ENCODE measurements at regions not wholly inside any gene's neighbourhood (a gene's known extent, or its start where the extent isn't known, plus 50 kb on each side); places are given as distances from the start of the nearest gene placed in this dataset.

DNA sequence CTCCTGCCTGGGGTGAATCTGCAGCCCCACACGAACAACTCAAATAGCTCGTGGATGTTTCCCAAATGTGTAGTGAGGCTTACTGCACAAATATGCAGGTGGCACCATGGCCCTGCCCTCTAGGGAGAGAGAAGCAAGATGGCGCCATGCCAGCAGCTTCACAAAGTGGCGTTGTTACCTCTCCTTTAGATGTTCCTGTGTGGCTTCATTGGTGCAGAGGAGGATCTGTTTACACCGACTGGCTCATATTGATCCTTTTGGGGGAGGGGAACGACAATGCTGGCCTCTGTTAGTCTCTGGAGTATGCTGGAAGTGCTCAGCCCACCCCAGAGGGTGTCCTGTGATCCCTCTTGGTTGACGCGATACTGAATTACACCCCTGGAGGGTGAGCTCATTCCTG, 99.5 kb upstream of the GATA6 start:
- DNase-seq (ENCODE audit: low read depth), result no peak

DNA sequence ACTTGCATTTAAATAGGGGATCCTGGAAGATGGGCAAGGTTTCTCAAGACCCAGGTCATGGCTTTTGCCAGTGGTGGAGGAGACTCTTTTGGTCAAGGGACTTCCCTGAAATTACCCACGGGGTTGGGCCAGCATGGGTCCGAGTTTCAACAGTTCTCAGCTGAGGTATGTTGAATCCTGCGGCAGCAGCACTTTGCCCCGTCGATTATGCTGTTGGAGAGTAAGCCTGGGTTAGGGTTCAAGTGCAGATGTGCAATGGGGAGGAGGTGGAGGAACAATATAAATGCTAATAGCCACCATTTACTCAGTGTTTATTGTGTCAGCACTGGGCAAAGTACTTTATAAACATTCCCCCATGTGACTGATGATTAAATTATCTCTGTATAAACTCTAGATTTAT, 96.0 kb upstream of the GATA6 start:
- no peak for DNase-seq (ENCODE audit: low read depth)

- peak; percentile 51 for DNase-seq (ENCODE audit: low read depth)
Measured at GRCh38 chr18:22074282-22075070, 94.9 kb upstream of the GATA6 start.

DNA sequence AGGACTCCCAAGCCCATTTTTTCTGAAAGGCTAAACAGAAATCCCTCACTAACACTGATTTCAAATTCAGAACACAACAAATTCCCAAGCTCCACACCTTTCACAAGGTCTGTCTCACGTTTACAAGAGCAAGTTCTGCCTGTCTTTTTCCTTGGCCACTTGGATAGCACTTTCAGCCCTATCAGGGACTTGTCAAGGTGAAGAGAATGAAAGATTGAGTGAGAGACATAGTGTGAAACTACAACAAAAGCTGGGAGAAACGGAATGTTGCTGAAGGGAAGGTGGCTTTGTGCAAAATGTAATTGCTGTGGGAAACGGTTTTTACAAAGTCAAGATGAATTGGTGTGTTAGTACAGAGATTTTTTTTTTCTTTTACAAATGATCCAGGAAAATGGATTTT, 89.4 kb upstream of the GATA6 start:
- DNase-seq (ENCODE audit: low read depth), result no peak

DNA sequence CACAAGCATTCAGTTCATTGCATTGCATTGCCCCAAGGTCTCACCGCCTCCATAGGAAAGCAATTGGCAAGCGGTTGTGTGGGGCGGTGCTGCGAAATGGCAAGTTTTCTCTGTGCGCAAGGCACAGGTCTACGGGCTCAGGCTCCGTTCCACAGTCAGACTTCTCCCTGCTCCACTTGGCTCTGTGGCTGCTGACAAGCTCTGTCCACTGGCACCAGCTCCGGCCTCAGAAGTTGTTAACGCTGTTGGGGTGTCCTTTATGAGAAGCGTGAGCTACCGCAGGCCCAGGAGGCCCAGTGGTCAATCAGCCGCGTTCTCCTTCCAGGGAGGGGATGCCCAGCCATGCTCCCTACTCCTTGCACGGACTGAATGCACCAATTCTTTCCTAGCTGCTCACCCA, 87.0 kb upstream of the GATA6 start:
- no peak for DNase-seq (ENCODE audit: low read depth)

GRCh38 chr18:22084547-22084946, 84.8 kb upstream of the GATA6 start:
- no peak for DNase-seq (ENCODE audit: low read depth)

DNA sequence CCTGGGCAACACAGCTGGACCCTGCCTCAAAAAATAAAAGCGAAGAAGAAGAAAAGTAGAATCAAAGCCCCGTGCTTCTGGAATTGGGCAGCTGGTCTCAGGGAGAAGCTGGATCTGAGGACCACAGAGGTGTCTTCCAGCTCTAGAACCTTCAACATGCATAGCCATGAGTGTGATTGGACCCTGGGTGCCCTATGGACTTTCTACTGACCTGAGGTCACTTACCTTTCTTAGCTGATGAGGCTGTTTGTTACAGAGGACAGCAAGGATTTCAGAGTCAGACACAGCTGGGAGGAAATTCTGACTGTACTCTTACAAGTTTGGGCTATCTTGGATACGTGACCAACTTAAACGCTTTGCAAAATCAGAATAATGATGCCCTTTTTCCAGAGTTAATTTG, 82.4 kb upstream of the GATA6 start:
- DNase-seq (ENCODE audit: low read depth), result no peak

DNA sequence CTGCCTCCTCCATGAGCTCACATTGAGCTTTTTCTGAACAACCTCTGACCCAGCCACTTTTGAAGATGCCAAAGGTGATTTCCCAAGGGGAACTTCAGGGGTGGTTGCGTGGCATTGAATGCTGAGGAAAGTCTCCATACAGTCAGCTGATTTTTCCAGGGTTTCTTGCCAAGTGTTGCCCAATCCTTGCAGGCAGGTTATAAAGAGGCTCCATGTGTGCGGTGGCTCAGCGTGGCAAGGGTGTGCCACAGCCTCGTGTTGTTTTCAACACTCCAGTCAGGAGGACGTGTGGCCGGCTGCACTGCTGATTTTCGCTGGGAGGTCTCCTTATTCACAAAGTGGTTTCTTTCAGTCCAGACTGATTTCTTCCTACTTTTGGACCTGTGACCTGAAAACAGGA, 81.4 kb upstream of the GATA6 start:
- DNase-seq (ENCODE audit: low read depth), result no peak

DNA sequence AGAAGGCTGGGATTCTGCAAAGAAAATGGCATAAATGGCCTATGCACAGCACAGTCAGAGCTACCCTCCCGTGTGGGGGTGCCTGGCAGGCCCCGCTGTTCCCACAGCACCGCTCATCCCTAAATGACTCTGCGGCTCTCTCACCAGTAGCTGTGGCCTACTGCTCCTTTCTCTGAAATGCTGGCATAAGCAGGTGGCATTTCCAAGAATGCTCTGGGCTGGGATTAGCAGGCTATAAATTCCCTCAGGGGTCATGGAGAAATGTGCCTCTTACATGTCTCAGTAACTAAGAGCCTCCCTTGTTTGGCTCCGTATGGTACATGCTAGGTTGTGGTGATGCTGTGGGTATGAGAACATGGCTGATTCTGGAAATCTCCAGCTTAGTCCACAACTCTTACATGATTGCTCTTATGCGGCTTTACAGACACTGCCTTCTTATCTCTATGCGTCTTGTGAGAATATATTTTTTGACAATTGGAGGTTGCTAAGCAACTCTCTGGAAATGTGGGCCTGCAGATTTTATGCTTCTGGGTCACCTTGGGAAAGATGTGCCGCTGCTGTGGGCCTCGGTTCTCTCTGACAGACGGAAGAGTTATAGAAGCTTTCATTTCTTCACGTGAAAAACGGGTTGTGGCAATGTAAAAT, 80.3 kb upstream of the GATA6 start:
- no peak for DNase-seq (ENCODE audit: low read depth)

GRCh38 chr18:22091341-22091740, 78.0 kb upstream of the GATA6 start:
- DNase-seq (ENCODE audit: low read depth), result no peak

GRCh38 chr18:22093731-22094357, 75.5 kb upstream of the GATA6 start:
- no peak for DNase-seq (ENCODE audit: low read depth)

GRCh38 chr18:22094358-22094734, 75.0 kb upstream of the GATA6 start:
- DNase-seq (ENCODE audit: low read depth), result no peak

DNA sequence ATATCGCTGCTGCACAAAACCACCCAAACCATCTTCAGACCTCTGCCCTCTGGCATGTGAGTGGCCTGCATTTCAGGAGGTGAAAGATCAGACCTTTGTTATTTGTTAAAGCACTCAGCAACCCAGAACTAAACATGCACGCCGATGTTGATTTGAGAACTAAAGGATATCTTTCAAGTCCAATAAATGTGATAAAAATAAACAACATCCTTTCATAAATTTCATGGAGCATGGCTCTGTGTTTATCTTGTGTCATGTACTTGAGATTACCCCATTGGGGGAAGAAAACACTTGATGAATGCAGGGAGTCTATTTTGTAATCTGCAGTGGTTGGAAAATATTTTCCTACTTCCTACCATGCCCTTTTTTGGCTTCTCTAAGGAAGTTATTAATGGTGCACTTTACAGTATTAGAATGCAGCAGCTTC, 70.8 kb upstream of the GATA6 start:
- DNase-seq (ENCODE audit: low read depth), result no peak

DNA sequence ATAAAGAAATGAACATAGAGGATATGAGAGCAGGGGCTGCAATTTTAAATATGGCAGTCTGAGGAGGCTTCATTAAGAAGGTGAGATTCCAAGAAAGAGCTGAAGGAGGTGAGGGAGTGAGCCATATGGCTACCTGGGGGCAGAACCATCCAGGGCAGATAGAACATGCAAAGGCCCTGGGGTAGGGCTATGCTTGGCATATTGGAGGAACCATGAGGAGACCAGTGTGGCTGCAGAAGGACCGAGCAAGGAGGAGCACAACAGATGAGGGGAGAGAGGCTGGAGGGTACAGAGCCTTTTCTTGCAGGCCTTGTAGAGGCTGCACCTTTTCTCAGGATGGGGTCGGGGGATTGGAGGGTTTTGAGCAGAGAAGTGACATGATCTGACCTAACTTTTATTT, 69.5 kb upstream of the GATA6 start:
- no peak for DNase-seq (ENCODE audit: low read depth)

GRCh38 chr18:22101731-22102130, 67.7 kb upstream of the GATA6 start:
- DNase-seq (ENCODE audit: low read depth), result no peak

GRCh38 chr18:22102953-22103646, 66.3 kb upstream of the GATA6 start:
- no peak for DNase-seq (ENCODE audit: low read depth)

- DNase-seq (ENCODE audit: low read depth), result no peak
Measured at GRCh38 chr18:22103647-22104031, 65.8 kb upstream of the GATA6 start.

DNA sequence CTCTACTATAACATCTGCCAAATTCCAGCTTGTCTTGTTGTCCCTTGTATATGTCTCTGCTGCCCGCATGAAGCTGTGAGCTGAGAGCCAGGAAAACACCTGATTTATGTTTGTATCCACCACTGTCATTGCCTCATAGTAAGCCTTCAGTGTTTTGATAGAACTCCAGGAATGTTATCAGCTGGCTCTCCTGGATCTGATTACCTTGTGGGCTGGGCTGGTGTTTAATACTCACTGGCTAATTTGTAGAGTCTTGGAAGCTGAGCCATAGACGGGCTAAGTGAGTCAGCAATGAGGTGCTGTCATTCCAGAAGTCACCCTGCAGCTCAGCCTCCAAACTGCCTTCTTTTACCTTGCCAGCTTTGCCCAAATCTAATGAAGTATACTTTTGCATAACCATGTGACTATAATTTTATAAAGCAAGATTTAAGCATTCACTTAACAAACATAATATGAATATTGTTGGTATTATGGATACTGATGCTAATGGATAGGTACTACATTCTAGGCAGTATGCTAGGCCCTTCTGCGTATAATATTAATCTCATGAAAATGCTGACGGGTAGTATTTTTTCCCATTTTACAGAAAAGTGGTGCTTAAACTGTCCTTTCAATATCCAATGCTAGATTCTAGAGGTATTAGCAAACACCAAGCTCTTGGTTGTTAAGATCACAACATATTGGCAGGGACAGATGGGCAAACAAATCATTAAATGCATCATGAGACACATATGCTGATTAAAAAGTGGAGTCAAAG, 62.7 kb upstream of the GATA6 start:
- DNase-seq (ENCODE audit: low read depth), result peak; percentile 66

DNA sequence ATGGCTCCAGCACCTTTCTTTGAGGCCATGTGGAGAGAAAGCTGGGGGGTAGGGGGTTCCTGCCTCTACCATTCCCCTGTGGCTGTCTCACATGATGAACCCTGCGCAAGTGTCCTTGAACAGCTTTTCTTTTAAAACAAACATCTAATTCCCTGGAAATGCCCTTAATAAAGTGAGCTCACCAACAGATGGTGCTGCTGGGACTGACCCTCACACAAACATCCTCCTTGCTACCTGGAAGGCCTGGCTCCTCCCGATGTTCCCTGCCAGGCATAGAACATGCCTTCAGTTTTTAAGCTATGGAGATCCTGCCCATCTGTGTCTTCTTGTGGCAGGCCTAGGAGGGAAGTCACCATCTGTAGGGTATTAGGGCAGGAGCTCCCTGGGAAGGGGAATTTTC, 60.7 kb upstream of the GATA6 start:
- DNase-seq (ENCODE audit: low read depth), result no peak

DNA sequence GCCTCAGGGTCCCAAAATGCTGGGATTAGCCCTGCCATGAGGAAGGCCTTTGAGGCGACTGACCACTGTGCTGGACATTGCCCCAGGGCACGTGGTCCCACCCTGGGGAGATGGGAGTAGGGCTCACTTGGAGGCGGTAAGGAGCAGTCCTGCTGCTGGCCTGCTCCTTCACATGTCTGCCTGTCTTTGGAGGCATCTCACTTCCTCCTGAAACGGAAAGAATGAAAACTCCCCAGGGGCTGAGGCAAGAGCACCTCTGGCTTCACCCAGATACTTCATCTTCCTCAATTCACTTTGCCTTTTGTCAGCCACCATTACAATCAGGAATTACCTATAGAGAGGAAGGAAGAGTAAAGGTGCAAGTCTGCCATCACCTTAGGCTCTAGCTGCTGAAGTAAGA, 59.9 kb upstream of the GATA6 start:
- no peak for DNase-seq (ENCODE audit: low read depth)

GRCh38 chr18:22110461-22110924, 58.9 kb upstream of the GATA6 start:
- no peak for DNase-seq (ENCODE audit: low read depth)

DNA sequence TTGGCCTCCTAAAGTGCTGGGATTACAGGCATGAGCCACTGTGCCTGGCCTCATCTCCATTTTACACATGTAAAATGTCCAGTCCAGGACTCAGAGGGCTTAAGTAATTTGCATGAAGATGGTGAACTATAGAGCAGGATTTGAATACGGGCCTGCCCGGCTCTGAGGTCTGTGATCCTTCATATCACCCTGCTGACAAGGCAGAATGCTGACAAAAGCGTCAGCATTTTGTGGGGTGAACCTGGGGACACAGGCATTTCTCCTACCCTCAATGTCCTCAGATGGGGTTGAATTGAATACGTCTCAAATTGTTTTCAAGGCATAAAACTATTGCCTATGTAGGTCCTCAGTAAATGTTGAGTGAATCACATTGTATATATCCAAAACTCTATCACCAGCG, 57.2 kb upstream of the GATA6 start:
- DNase-seq (ENCODE audit: low read depth), result no peak
